Hepatocyte (in vitro differentiated cells): ENCODE measurements at regions not wholly inside any gene's neighbourhood (a gene's known extent, or its start where the extent isn't known, plus 50 kb on each side); places are given as distances from the start of the nearest gene placed in this dataset.

Experiments used
- EZH2 ChIP-seq: fragments of 200-600 bp; sonication (generic); IDR thresholded peaks from 2 replicates; pipeline ENCODE4 v1.6.1; 2016; ENCODE audit warnings: antibody characterized with exemption, mild to moderate bottlenecking, borderline replicate concordance
- TF ChIP-seq, protein P1 (sequence below): fragments of 200-600 bp; sonication (generic); IDR thresholded peaks from 2 replicates; pipeline ENCODE4 v1.5.1; 2016; ENCODE audit warnings: antibody characterized with exemption, mild to moderate bottlenecking; ENCODE audit not compliant: poor library complexity

DNA sequence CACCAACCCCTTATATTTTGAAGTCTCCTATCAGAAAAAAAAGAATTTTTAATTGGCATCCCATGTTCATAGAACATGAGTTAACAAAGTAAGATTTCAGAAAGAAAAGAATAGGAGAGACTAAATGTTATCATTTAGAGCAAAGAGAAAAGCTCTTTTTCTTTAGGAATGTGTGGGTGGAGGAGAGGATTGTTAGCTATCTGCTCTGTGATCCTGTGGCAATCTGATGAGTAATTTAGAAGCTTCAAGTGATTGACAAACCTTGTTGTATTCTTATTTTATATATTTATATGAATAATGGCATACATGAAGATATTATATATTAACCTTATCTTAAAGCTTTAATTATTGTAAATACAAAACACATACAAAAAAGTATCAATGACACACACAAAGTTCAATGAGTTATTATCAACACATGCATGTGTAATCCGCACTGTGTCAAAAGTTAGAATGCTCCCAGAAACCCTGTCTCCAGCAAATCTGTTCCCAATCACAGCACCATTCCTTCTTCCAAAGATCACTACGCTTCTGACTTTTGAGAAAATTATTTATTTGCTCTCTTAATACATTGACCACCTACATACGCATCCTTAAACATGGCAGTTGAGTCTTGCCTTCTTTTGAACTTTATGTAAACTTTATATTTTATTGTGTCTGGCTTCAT, 907.4 kb downstream of the MCTP2 start:
- TF ChIP-seq, protein P1, sequence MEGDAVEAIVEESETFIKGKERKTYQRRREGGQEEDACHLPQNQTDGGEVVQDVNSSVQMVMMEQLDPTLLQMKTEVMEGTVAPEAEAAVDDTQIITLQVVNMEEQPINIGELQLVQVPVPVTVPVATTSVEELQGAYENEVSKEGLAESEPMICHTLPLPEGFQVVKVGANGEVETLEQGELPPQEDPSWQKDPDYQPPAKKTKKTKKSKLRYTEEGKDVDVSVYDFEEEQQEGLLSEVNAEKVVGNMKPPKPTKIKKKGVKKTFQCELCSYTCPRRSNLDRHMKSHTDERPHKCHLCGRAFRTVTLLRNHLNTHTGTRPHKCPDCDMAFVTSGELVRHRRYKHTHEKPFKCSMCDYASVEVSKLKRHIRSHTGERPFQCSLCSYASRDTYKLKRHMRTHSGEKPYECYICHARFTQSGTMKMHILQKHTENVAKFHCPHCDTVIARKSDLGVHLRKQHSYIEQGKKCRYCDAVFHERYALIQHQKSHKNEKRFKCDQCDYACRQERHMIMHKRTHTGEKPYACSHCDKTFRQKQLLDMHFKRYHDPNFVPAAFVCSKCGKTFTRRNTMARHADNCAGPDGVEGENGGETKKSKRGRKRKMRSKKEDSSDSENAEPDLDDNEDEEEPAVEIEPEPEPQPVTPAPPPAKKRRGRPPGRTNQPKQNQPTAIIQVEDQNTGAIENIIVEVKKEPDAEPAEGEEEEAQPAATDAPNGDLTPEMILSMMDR: no peak
- no peak for TF ChIP-seq EZH2
